NOMO-1 (cell line): ENCODE measurements at regions not wholly inside any gene's neighbourhood (a gene's known extent, or its start where the extent isn't known, plus 50 kb on each side); places are given as distances from the start of the nearest gene placed in this dataset.

Experiments used
- DNase-seq, 2 experiments: peaks; one replicate each; lab custom pipeline; 2025; ENCODE audit not compliant: unreplicated experiment in 2 of 2; lab: John Stamatoyannopoulos, UW

- DNase-seq, result no peak
Measured at GRCh38 chr13:85742355-85742754, 56.9 kb downstream of the SLITRK6 start.

- no peak for DNase-seq
Measured at GRCh38 chr13:85741017-85741416, 58.2 kb downstream of the SLITRK6 start.

- no peak for DNase-seq
Measured at GRCh38 chr13:85738696-85739320, 60.4 kb downstream of the SLITRK6 start.

- no peak for DNase-seq
Measured at GRCh38 chr13:85737952-85738351, 61.3 kb downstream of the SLITRK6 start.

DNA sequence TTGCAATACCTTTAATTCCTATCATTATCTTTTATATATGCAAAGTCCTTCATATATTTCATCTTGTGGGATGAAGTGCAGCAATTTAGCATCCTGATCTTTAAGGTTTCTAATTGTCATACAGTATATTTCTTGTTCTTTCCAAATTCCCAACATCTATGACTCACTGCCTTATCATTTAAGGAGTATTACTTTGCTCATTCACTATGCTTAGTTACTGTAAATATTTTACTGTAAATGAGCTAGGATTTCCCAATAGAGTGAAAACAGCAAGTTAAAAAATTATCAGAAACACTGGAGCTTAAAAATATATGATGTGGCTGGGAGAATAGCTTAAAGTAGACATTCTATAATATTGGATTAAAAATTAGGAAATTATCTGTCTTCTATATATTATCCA lies 69.9 kb downstream of the SLITRK6 start:
- DNase-seq, result no peak

- DNase-seq, result no peak
Measured at GRCh38 chr13:85728811-85729210, 70.4 kb downstream of the SLITRK6 start.

- no peak for DNase-seq
Measured at GRCh38 chr13:85725433-85725832, 73.8 kb downstream of the SLITRK6 start.

DNA sequence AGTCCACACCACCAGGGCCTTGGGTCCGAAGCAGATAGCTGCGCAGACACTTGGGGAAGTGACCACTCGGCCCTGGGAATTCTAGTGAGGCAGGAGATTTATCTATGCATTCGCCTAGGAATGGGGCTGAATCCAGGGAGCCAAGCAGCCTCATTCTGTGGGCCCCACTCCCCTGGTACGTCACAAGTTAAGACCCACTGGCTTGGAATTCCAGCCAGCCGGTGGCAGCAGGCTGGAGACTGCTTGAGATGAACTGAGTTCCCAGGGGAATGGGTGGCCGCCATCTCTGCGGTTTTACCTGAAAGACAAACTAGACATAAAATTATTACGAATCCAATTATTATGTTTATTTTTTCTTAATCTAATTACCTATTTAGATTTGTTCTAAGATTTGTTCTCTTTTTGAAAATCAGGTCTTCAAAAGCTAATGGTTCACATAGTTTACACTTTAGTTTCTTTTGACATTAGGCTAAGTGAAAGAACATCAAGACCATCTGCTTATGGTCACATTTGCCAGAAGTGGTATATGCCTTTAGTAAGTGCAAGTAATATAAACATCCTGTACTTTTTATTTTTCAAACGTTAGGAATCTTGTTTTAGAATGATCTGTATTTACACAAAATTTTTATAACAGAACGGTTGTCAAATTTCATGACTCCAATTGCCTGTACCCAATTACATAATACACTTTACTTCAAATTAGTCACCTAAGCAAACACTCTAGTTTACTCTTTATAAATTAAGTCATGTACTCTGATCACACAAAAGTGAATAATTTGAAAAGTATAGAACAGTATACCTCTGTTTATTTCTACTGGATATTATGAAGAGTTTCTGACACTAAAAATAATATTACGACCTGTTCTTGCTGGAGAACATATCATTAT lies 74.4 kb downstream of the SLITRK6 start:
- no peak for DNase-seq

DNA sequence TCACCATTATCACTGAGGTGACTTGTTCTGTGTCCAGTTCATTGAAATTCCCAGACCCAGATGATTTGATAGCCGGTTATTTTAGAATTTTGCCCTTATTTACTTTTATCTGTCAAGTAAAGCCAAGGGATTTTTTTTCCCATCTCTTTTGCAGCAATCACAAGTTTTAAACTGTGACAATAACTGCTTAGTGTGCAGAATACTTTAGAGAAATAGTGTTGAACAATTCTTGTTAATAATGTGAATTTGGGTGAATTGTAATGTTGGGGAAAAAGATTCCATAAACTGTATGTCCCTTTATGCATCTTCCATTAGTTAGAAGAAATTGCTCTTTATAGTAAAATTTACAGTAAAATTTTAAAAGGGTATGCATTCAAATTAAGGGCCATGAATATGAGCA lies 79.5 kb downstream of the SLITRK6 start:
- DNase-seq, result no peak

- DNase-seq, result no peak
Measured at GRCh38 chr13:85717921-85718320, 81.3 kb downstream of the SLITRK6 start.

- DNase-seq, result no peak
Measured at GRCh38 chr13:85710545-85710944, 88.7 kb downstream of the SLITRK6 start.

DNA sequence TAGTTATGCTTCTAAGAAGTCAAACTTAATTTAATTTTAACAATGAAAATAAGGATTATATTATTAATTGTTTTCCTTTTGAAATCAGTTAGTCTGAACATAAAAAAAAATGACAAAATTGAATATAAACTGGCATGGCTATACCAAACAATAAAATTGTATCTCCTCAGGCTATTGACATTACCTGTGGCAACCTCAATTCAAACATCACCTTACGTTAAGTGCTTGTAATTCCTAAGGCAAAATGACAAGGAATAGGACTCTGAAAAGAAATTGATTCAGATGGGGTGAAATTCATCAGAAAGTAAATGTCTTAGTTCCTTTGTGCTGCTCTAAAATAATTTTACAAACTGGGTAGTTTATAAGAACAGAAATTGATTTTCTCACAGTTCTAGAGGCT lies 89.5 kb downstream of the SLITRK6 start:
- DNase-seq, result no peak

DNA sequence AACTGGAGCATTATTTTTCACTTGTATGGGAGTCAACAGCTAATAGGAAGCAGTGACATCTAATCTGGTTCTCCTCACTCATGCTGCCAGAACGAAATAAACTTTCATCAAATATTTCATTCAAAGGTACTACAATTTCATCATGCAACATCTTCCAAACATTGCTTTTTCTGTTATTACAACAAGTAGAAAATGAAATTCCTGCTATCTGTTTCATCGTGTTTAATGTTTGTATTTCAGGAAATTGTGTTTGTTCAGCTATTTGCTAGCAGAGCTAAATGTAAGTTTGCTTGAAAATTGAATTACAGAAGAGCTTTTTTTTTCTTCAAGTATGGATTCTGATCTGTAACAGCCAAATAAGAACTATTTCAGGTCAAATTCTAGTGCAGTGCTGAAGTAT lies 90.1 kb downstream of the SLITRK6 start:
- no peak for DNase-seq

GRCh38 chr13:85700906-85701305 lies 98.3 kb downstream of the SLITRK6 start:
- peak in 1 of 2 experiments; percentile 47 for DNase-seq

DNA sequence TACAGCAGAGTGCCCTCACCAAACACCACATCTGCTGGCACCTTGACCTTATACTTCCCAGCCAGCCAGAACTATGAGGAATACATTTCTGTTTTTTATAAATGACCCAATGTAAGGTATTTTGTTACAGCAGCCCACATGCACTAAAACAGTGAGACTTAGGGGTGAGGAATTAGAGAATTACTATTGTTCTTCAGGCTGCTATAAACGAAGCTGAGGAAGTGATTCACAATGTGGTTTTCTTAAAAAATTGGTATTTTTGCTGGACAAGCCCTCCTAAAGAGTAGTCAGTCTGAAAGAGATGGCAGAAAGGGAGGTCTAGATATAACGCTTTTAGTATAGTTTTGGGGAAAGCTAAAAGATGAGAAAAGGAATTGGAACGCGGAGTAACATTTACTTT lies 101.0 kb downstream of the SLITRK6 start:
- no peak for DNase-seq

DNA sequence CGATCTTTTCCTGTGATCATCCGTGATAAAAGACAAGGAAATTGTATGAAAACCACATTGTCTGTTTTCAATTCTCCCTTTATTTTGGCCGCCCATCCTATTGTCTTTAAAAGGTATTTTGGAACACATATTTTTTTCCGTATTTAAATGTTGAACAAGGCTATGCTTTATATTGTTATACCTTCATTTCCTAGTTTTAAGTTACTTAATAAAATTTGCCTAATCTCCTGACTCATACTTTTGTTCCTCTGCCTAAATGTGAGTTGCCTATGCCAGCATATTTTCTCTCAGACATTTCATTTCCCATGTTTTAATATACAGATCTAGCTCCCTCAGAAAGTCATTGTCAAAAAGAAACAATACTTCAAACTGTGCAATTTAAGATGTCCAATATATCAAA lies 104.2 kb downstream of the SLITRK6 start:
- no peak for DNase-seq

GRCh38 chr13:85693889-85694511 lies 105.2 kb downstream of the SLITRK6 start:
- peak; percentile 54 to 88 for DNase-seq

DNA sequence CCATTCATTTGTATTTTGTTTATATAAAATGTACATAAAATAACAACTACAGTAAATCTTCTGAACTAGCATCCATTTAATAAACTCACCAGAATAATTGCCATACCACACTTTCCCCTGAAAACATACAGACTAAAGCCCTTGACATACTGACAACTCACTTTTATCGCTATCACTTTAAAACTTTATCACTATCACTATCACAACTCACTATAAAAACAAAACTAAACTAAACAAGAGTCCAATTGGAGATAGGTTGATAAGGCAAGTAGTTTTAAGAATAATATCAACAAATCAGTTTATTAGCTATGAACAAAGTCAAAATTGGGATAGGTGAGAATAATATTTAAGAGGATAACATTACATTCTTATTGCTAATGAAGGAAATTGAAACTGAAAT lies 108.9 kb downstream of the SLITRK6 start:
- no peak for DNase-seq

- DNase-seq, result no peak
Measured at GRCh38 chr13:85685436-85685835, 113.8 kb downstream of the SLITRK6 start.

DNA sequence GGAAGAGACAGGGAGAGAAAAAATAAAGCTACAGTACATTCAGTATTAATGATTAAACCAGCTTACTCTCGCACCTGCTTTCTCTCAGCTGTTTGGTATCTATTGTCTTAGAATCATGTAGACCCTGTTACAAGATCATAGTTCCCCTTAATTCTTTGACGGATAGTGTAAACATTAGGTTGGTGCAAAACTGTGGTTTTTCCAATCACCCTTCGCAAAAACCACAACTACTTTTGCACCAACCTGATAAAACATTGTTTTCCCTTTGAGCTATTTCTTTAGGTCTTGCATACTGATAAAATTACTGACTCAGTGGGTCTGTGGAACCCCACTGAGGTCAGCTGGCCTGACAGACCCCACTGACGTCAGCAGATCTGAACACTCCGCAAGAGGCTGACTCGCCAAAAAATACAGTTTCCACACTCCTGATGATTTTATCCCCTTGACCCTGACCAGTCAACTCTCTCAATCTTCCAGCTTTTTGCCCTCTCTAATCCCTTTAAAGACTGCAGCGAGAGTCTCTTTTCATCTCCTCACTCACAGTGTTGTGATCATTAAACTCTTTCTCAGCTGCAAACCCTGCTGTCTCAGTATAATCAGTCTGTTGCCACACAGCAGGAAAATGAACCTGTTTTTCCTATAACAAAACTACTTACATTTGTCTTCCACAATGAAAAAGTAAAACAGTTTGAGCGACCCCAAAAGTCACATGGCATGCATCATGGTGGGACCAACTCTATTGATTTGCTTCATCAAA lies 123.9 kb downstream of the SLITRK6 start:
- no peak for DNase-seq

DNA sequence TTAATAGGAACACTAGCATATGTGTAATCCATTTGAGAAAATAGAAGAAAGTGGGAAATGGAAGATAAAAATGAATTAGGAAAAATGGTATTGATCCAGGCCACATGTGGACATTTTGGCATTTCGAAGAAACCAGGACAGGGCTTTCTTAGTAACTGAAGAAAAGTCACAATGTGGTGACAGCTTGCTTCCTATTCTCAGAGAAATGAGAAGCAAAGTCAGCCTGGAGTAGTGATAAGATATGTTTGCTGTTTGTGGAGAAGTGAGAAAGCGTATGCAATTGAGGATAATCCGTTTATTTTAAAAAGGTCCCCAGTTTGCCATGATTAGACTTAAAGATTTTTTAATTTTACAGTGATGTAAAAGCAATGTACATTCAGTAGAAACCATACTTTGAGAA lies 127.9 kb downstream of the SLITRK6 start:
- DNase-seq, result no peak
